GM12872 (cell line): ENCODE measurements at regions not wholly inside any gene's neighbourhood (a gene's known extent, or its start where the extent isn't known, plus 50 kb on each side); places are given as distances from the start of the nearest gene placed in this dataset.

ENCODE experiments used
- TF ChIP-seq, protein P1 (sequence below): IDR thresholded peaks from 3 replicates; pipeline ENCODE4 v1.5.1; 2011; ENCODE audit warnings: low read depth, mild to moderate bottlenecking, low read length, moderate library complexity; ENCODE audit not compliant: insufficient read depth

DNA sequence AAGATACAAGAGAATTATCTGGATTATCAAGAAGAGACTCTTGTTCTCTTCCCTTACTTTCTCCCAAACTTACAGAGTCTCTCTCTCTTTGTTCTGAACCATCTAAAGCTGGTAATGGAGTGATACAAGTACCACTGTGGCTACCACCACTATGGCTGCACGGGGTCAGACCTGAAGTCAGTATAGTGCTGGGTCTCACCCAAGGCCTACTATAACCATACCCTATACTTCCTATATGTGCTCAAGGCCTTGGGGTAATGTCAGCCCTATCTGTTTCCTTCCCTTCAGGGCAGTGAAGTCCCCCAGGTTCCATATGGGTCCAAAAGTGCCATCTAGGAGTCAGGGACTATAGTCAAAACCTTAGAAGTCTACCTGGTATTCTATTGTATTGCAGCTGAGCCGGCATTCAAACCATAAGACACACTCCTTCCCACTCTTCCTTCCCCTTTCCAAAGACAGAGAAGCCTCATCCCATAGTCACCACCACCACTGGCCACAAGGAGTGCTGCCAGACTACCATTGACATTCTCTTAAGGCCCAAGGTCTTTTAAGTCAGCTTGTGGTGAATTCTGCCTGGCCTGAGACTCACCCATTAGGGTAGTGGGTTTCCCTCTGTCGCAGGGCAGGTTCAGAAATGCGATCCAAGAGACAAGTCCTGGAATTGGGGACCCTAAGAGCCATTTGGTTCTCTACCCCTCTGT lies 615.0 kb upstream of the NECTIN3 start:
- TF ChIP-seq, protein P1, sequence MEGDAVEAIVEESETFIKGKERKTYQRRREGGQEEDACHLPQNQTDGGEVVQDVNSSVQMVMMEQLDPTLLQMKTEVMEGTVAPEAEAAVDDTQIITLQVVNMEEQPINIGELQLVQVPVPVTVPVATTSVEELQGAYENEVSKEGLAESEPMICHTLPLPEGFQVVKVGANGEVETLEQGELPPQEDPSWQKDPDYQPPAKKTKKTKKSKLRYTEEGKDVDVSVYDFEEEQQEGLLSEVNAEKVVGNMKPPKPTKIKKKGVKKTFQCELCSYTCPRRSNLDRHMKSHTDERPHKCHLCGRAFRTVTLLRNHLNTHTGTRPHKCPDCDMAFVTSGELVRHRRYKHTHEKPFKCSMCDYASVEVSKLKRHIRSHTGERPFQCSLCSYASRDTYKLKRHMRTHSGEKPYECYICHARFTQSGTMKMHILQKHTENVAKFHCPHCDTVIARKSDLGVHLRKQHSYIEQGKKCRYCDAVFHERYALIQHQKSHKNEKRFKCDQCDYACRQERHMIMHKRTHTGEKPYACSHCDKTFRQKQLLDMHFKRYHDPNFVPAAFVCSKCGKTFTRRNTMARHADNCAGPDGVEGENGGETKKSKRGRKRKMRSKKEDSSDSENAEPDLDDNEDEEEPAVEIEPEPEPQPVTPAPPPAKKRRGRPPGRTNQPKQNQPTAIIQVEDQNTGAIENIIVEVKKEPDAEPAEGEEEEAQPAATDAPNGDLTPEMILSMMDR, result no peak

DNA sequence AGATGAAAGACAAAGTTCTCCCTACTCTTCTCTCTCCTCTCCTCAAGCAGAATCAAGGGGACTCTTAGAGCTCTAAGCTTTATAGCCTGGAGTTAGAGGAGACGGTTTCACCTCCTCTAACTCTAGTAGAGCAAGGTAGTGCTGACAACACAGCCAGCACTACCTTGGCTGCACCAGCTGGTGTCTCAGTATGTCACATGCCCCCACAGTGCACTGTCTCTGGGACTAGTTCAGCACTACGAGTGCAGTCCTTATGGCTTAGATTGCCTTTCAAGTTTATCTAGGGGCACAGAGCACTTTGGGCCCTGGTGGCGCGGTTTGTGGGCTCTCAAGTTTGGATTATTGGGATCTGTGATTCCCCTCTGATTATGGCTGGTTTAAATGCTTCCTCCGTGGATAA lies 614.1 kb upstream of the NECTIN3 start:
- TF ChIP-seq, protein P1, result no peak

DNA sequence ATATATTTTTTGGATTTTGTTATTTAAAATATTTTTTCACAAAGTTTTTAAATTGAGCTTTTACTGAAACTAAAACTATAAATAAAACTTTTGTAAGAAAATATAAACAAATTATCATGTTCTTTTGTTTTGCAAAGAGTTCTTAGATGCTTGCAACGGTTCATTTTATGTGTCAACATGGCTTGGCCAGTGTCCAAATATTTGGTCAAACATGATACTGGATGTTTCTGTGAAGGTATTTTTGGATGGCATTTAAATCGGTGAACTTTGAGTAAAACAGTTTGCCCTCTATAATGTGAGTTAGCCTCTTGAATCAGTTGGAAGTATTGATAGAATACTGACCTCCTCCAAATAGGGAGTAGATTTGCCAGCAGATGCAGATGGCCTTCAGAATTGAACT lies 612.6 kb upstream of the NECTIN3 start:
- TF ChIP-seq, protein P1, result no peak

DNA sequence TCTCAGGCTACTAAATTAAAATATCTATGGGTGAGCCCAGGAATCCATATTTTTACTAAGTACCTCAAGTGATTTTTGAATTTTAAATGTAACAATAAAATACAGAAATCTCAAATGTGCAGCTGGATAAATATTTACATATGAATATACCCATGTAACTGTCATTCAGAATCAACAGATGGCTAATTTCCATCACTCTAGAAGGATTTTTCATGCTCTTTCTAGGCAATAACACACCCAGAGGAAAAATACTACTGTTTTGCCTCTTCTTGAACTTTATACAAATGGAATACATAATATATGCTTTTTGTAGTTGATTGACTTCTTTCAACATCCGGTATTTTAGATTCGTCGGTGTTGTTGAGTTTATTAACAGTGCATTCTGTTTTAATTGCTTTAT lies 601.3 kb upstream of the NECTIN3 start:
- TF ChIP-seq, protein P1, result no peak

DNA sequence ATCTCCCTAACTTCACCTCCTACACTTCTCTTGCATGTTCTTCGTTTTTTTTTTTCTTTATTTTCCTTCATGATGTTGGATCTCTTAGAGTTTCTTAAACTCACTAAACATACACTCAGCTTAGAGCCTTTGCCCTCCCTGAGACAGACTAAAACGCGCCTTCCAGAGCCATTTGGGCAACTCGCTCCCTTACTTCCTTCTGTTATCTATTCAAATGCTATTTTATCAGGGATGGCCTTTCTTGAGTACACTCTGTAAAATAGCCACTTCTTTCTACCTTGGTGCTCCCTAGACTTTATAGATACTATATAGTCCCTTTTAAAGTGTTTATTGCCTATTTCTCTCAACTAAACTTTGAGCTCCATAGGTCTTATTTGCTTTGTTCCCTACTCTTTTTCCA lies 598.2 kb upstream of the NECTIN3 start:
- TF ChIP-seq, protein P1, result no peak

- TF ChIP-seq, protein P1, result no peak
These were observed 597.2 kb upstream of the NECTIN3 start for GRCh38 chr3:110474397-110474796.

DNA sequence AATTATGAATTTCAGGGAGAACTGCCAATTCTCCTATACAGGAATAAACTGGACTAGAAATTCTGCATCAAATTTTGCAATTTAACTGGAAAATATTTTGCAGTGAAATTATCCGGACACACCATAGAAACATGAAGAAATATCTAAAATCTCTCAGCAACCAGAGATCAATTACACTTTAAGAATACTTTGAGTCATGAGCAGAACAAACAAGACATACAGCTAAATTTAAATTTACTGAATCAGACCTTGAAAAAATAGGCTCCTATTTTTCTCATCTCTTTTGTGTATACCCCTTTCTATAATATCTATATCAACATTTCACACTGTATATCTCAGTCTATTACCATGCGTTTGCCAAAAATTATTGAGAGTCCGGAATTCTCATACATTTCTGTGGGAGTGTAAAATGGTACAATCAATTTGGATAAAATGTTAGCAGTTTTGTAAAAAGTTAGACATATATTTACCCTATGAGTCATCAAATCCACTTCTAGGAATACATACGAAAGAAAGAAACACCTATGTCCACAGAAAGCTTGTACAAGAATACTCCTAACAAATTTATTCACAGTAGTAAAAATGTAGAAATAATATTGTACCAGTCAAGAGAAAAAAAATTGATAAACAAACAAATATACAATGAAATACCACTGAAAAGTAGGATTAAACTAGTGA lies 593.1 kb upstream of the NECTIN3 start:
- TF ChIP-seq, protein P1, result no peak
